HS-5 (cell line): ENCODE measurements at regions not wholly inside any gene's neighbourhood (a gene's known extent, or its start where the extent isn't known, plus 50 kb on each side); places are given as distances from the start of the nearest gene placed in this dataset.
"Not testable (repeated sequence)": the region's sequence is repeated elsewhere in the genome, so short reads cannot be mapped to it uniquely, and the experiment has no call there.

Source experiments
- DNase-seq: peaks from one replicate; pipeline ENCODE4 v3.0.0-alpha.2; 2012; ENCODE audit warnings: low read depth

GRCh38 chr9:82726424-82727276 lies 336.3 kb downstream of the RASEF start:
- DNase-seq = no peak

GRCh38 chr9:82729141-82729540 lies 333.8 kb downstream of the RASEF start:
- DNase-seq = no peak

DNA sequence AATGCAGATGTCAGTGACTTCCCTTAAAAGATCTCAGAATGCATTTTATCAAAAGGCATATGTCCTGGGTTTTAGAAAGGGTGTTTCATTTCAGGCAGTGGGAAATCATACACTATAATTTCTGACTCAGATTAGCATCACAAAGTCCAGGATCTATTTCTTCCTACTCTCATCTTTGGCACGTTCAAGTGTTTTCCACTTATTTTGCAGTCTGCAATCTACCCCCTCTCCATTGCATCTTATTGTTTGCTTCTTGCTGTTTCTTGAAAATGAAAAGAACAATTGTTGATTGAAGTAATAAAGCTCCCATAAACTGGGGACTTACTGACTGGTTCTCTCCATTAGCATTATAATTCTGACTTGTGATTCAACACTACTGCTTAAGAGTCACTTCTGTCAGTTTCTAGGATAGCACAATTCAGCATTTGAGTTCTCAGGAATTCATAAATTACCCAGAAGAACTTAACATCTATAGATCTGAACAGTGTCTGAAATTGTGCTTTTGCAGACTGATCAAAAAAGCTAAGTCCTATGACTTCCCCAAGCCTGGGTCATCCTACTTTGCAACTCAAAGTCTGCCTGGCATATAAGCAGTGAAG lies 332.9 kb downstream of the RASEF start:
- DNase-seq = no peak

DNA sequence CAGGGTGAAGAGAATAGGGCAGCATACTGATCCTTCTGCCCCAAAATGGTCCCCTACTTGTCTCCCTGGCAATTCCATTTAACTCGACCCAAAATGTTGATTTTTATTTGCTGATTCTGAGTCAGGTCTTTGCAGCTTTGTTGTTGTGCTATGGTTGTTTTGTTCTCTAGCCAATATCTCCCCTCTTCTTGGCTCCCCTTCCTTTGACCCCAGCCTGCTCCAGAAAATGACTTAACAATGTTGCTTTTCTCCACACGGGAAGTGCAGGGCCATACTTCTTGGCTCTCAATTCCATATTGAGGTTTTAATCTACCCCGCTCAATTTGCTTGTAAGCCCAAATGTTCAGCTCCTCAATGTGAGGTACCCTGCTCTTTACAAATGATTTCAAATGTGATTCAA lies 330.0 kb downstream of the RASEF start:
- no peak for DNase-seq

- DNase-seq = no peak
Observed at GRCh38 chr9:82736126-82736525, 326.8 kb downstream of the RASEF start.

DNA sequence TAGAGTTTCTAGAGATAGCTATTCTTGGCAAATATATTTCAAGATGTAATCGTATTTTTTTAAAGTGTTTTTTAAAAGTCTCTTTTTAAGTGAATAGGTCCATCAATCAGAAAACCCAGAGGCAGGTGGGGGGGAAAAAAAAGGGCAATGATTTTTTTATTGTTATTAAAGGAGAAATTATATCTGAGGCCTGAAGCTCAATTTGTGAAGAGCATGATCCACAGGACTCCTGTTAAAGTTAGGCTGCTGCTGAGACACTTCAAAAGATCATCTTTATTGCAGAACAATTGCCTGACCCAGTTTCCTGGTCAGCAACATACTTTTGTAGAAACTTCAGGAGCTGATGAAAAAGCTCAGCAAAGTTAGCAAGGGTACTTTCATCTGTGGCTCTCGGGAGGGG lies 326.2 kb downstream of the RASEF start:
- no peak for DNase-seq

GRCh38 chr9:82745919-82746318 lies 317.0 kb downstream of the RASEF start:
- no peak for DNase-seq

DNA sequence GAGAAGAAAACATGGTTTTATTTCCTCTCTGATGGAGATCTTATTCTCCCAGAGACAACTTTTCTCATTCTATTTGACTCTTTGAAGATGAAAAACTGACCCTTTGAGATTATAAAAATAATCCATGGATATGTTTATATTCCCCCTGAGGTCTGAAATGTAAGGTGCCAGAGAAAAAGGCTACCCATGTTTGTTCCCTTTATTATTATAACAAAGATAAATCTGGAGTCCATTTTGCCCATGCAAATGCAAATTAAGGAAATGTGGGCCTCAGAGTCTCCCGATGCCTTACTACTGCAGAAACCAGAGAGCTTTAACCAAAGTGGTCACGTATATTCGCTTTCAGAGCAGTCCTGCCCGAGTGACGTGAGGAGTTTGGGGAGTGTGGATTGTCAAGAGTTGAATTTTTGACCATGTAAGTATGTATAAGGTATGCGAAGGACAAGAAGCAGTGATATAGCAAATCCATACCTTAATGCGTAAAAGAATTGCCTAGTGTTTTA lies 312.5 kb downstream of the RASEF start:
- no peak for DNase-seq

- no peak for DNase-seq
Observed at GRCh38 chr9:82757924-82758323, 305.0 kb downstream of the RASEF start.

DNA sequence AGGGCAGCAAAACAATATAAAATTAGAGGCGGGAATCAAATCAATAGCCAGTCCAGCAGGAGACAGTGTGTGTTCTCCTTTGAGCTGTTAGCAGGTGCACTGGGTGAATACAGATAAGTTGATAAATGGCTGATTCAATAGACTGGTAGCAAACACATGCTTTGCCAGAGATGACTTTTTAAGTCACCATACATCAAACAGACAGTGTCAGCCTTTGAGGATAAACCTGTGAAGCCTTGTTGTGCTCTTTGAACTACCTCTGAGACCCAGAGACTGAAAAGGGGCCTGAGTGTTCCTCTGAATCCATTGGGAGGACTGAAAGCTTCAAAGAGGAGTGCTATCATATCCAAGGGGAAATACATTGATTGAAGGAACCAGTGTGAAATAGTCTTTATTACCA lies 301.9 kb downstream of the RASEF start:
- DNase-seq = no peak

GRCh38 chr9:82761956-82762355 lies 301.0 kb downstream of the RASEF start:
- no peak for DNase-seq

GRCh38 chr9:82763656-82764055 lies 299.3 kb downstream of the RASEF start:
- no peak for DNase-seq

GRCh38 chr9:82764061-82764668 lies 298.8 kb downstream of the RASEF start:
- DNase-seq = no peak

DNA sequence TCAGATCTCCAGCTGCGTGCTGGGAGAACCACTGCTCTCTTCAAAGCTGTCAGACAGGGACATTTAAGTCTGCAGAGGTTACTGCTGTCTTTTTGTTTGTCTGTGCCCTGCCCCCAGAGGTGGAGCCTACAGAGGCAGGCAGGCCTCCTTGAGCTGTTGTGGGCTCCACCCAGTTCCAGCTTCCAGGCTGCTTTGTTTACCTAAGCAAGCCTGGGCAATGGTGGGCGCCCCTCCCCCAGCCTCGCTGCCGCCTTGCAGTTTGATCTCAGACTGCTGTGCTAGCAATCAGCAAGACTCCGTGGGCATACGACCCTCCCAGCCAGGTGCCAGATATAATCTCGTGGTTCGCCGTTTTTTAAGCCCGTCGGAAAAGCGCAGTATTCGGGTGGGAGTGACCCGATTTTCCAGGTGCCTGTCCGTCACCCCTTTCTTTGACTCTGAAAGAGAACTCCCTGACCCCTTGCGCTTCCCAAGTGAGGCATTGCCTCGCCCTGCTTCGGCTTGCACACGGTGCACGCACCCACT lies 288.2 kb downstream of the RASEF start:
- not testable (repeated sequence) for DNase-seq

DNA sequence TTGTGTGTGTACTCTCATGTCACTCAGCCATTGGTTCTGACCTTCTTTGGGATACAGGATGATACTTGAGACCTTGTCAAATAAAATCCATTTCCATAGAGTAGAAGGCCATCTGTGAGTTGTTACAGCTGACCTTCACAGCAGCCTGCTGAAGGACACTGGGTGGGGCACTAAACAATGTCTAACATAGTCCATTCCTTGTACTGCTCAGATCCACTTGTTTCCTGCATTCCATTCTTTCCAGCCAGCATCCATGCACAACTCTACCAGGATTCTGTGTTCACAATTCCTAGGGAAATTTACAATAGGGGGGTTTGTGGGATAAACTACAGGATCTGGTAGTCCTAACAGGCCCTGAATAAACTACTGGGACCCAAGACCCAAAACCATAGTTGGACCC lies 286.4 kb downstream of the RASEF start:
- no peak for DNase-seq

DNA sequence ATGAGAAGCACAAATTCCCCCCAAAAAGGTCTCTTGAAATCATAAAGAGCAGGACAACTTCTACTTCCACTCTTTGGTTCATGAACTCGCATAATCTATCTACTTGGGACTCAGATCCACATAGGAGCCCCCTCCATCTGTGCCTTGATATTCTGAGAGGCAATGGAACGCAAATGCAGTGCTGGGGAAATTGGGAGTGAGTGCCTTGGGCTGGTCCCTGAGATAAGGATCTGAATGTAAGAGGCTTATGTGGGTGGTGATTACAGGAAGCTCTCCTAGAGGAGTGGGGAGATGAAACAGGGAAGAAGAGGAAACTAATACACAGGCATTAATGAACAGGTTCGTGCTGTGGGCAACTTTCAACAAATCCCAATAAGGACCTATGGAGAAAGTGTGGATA lies 285.6 kb downstream of the RASEF start:
- no peak for DNase-seq

GRCh38 chr9:82778923-82779322 lies 284.0 kb downstream of the RASEF start:
- not testable (repeated sequence) for DNase-seq

DNA sequence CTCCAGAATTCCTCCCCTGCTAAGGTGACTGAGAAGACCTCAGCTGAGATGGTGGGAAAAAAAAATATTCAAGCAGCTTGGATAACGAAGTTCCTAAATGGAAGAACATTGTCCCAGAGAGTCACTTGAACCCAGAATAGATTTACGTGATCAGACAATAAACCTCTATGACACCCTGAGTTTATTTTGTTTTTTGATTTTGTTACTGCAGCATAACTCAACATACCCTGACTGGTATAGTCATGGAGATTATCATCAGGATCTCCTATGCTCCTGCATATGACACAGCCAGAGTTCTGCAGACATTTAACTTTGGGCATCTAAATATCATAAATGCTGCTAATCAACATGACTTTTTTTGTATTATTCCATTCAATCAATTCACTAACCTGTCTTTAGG lies 282.9 kb downstream of the RASEF start:
- DNase-seq = no peak

DNA sequence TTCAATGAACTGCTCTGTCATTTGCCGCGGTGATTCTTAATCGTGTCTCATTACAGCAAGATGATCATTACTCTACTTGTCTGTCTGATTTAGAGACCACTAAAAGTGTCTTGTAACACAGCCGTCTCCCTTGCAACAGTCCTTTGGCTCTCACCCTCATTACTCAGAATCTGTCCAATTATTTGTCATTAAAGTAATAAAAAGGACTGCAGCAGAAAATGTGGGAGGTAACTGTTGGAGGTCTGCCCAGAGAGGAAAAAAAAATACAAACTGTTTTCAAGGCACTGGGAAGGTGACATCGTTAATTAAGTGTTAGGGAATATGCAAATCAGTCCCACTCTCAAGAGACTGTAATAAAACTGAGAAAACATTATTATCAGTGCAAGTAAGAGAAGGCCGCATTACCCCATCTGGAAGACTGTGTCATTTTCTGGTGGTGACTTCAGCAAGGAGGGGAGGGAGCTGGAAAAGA lies 281.0 kb downstream of the RASEF start:
- DNase-seq = no peak

- DNase-seq = no peak
Observed at GRCh38 chr9:82783045-82783444, 279.9 kb downstream of the RASEF start.

DNA sequence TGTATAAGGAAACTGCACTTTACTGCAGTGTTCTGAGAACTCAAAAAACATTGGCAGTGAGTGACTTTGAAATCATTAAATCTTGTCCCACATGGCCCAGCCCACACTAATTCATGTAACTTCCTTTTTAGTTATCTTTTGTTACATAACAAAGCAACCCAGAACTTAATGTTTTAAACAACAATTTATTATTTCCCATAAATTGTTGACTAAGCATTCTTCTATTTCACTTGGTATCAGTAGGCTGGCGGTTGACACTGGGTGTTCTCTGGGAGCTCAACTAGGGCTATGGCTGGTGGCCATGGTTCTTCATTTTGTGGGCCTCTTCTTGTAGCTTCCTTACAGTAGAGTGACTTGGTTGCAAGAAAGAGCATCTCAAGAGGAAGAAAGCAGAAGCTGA lies 278.4 kb downstream of the RASEF start:
- DNase-seq = no peak

DNA sequence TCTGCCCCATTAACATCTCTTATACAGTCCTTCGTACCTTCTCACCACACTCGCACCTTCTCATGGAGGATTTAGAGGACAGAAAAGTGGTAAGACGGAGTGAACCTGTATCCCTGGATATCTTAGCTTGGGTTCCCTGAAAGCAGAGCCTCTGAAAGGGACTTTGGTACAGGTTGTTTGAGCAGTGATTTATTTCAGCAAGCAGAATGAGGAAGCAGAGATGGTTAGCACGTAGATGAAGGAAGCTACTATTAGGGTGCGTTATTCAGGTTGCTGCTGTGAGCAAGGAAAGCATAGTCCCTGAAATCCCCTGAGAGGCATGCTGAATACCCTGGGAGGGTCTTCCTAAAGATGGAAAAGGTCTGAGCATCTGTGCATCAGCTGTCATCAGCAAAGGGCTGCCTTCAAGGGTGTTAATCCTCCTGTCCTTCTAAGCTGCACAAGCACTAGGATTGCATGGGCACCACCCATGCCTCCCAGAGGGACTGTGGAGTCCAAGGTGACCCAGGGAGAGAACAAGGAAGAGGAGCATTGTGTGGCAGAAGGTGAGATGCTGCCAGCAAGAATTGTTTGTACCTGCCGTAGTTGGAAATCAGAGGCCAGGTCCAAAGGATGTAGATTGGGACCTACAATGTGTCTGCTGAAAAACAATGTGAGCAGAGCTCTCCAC lies 273.7 kb downstream of the RASEF start:
- DNase-seq = no peak
